ENCODE measurements at regions not wholly inside any gene's neighbourhood (a gene's known extent, or its start where the extent isn't known, plus 50 kb on each side); places are given as distances from the start of the nearest gene placed in this dataset.

DNA sequence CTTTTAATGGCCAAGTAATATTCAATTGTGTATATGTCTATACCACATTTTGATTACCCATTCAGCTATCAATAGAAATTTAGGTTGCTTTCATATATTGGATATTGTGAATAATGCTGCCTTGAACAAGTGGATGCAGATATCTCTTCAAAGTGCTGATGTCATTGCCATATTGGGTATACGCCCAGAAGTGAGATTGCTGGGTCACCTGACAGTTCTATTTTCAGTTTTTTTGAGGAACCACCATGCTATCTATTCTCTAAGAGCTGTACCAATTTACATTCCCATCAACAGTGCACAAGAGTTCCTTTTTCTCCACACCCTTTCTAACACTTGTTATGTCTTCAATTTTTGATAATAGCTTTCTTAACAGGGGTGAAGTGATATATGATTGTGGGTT is 306.9 kb downstream of the ZNF516 start:
- ATAC-seq (ENCODE audit: insufficient number of reproducible peaks, low FRiP score, low read depth) (no peak), DNase-seq (ENCODE audit: low spot score) (no peak)
- H3K36me3 ChIP-seq, result no peaks in the 10 kb centered on the region
- H3K27me3 ChIP-seq (replicated peaks; ENCODE audit: insufficient read depth), result no peaks in the 10 kb centered on the region
- no peak overlapping the region for H3K27ac ChIP-seq
- H3K4me1 ChIP-seq (ENCODE audit: control insufficient read depth in 1 of 2, low read depth in 2 of 2), result no peaks in the 10 kb centered on the region
- no peak overlapping the region for H3K4me3 ChIP-seq
- no peak for TF ChIP-seq CTCF (IDR thresholded peaks at IDR 0.05)
- no peaks in the 10 kb centered on the region for H3K9me3 ChIP-seq

DNA sequence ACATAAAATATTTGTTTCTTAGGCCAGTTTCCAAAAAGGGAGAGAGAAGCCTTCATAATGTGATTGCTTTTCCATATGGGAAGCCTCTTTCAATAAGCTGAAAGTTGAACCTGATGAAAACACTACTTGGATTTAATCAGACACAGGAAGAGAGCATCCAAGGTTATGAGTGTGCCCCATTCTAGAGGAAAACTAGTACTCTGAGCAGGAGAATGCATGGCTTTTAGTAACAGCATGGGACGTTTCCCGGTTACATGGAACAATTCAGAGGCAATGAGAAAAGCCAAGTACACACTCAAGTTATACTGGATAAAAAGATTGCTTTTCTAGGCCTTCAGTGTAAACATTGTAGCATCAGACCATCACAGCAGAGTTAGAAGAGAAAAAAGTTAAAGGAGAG is 315.8 kb downstream of the ZNF516 start:
- H3K4me1 ChIP-seq (ENCODE audit: control insufficient read depth in 1 of 2, low read depth in 2 of 2), result no peaks in the 10 kb centered on the region
- H3K36me3 ChIP-seq, result no peaks in the 10 kb centered on the region
- ATAC-seq (ENCODE audit: insufficient number of reproducible peaks, low FRiP score, low read depth) (no peak), DNase-seq (ENCODE audit: low spot score) (no peak)
- H3K27ac ChIP-seq, result no peak overlapping the region
- TF ChIP-seq CTCF (IDR thresholded peaks at IDR 0.05), result no peak
- no peaks in the 10 kb centered on the region for H3K27me3 ChIP-seq (replicated peaks; ENCODE audit: insufficient read depth)
- no peaks in the 10 kb centered on the region for H3K9me3 ChIP-seq
- H3K4me3 ChIP-seq, result no peak overlapping the region

DNA sequence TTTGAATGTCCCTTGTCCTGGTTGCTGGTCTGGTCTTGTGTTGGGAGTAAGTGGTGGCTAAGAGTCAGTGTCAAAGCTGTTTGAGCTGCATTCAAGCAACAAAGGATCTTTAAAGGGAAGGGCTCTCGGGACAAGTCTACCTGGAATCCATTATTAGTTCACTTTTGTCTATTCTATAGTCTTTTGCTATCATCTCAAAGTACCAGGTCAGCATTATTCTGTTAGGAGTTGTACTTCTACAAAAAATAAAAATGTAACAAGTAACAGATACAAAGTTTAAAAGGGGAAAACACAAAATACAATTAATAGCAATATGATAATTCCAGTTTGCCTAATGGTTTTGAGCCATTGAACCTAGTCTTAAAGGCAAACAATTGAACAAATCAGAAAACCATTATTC is 317.9 kb downstream of the ZNF516 start:
- no peak for TF ChIP-seq CTCF (IDR thresholded peaks at IDR 0.05)
- H3K36me3 ChIP-seq, result no peaks in the 10 kb centered on the region
- H3K4me1 ChIP-seq (ENCODE audit: control insufficient read depth in 1 of 2, low read depth in 2 of 2), result no peaks in the 10 kb centered on the region
- no peaks in the 10 kb centered on the region for H3K27me3 ChIP-seq (replicated peaks; ENCODE audit: insufficient read depth)
- no peak overlapping the region for H3K27ac ChIP-seq
- H3K9me3 ChIP-seq, result no peaks in the 10 kb centered on the region
- ATAC-seq (ENCODE audit: insufficient number of reproducible peaks, low FRiP score, low read depth), result no peak
- H3K4me3 ChIP-seq, result no peak overlapping the region
- DNase-seq (ENCODE audit: low spot score), result no peak

DNA sequence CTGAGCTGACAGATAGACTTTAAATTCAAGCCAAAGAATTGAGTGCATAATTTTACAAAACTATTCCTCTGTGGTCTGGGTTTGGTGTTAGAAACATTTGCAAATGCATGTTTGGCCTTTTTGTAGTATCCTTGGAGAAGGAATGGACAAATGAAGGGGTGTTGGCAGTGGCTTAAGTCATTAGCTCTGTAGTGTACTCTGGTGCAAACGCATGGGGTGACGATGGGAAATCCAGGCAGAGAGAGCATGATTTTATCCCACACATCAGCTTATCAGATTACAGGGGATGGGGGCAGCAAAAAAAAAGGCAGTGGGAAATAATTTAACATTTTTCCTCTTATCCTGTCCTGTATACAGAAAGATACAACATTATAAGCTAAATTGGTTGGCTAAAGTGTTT is 320.6 kb downstream of the ZNF516 start:
- ATAC-seq (ENCODE audit: insufficient number of reproducible peaks, low FRiP score, low read depth) (no peak), DNase-seq (ENCODE audit: low spot score) (no peak)
- Histone ChIP-seq H3K9me3 (no peaks in the 10 kb centered on the region), H3K36me3 (no peaks in the 10 kb centered on the region), H3K27ac (no peak overlapping the region), H3K4me3 (no peak overlapping the region), H3K27me3 (replicated peaks; ENCODE audit: insufficient read depth) (no peaks in the 10 kb centered on the region), H3K4me1 (ENCODE audit: control insufficient read depth in 1 of 2, low read depth in 2 of 2) (no peaks in the 10 kb centered on the region)
- no peak for TF ChIP-seq CTCF (IDR thresholded peaks at IDR 0.05)

DNA sequence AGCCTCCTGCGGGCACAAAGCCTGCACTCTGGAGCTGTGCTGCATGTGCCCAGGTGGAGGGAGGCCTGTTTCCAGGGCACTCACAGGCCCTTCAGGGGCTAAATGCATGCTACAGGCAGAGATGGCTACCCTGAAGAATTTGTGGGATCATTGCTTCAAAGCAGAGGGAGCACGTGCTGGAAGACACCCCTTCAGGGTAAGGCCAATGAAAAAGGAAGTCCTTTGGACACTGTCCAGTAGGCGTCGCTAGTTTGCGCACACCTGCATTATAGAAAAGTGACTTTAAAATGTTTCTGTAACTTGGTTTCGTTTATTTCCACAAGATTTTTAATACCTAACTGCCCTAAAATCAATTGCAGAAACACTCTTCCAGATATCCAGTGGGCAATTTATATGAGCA is 325.3 kb downstream of the ZNF516 start:
- no peak overlapping the region for H3K27ac ChIP-seq
- H3K36me3 ChIP-seq, result no peaks in the 10 kb centered on the region
- ATAC-seq (ENCODE audit: insufficient number of reproducible peaks, low FRiP score, low read depth), result no peak
- TF ChIP-seq CTCF (IDR thresholded peaks at IDR 0.05), result no peak
- DNase-seq (ENCODE audit: low spot score), result no peak
- H3K4me1 ChIP-seq (ENCODE audit: control insufficient read depth in 1 of 2, low read depth in 2 of 2), result no peaks in the 10 kb centered on the region
- no peaks in the 10 kb centered on the region for H3K27me3 ChIP-seq (replicated peaks; ENCODE audit: insufficient read depth)
- H3K9me3 ChIP-seq, result no peaks in the 10 kb centered on the region
- H3K4me3 ChIP-seq, result no peak overlapping the region

All from thoracic aorta (tissue), 2 donors.